ENCODE measurements at regions not wholly inside any gene's neighbourhood (a gene's known extent, or its start where the extent isn't known, plus 50 kb on each side); places are given as distances from the start of the nearest gene placed in this dataset.

DNA sequence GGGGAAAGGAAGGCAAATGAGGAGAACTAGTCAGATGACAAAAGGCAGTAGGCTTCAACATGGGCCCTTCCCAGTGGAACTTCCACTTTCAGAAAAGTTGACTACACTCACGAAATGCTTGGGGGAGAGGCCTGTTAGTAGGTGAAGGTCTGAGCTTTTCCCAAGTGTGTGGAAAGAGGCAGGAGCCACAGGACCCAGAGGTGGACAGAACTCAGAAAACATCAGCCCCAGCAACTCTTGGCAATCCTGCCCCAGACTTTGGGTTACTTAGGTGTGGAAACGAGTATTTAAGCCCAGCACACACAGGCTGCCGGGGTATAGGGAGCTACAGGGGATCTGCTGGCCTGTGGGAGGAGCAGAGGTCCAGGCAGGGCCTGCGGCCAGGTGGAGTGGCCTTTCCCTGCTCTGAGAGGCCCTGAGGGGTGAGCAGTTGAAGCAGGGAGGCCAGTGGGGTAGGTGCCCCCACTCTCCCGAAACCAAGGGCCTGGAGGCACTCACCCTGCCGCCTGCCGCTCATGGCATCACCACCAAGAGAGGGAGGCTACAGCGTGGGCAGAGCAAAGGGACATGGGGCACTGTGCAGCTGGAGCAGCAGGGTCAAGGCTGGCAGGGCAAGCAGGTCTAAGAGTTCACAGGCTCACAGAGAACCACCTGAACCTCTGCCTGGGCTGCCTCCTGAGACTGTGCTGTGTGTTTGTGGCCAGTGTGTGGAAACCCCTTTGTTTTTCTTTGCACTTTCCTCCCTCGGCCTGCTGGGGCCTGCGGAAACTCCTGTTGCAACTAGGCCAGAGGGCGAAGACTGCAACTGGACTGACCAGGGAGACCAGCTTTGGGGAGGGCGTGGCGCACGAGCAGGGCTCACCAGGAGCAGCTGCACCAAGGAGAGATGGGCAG is 130.7 kb upstream of the SERTAD2 start:
- no peak for TF ChIP-seq EP300 (IDR thresholded peaks at IDR 0.05; ENCODE audit: borderline replicate concordance in 1 of 2, low read depth in 1 of 2, low read length in 1 of 2)
- TF ChIP-seq, protein P1, sequence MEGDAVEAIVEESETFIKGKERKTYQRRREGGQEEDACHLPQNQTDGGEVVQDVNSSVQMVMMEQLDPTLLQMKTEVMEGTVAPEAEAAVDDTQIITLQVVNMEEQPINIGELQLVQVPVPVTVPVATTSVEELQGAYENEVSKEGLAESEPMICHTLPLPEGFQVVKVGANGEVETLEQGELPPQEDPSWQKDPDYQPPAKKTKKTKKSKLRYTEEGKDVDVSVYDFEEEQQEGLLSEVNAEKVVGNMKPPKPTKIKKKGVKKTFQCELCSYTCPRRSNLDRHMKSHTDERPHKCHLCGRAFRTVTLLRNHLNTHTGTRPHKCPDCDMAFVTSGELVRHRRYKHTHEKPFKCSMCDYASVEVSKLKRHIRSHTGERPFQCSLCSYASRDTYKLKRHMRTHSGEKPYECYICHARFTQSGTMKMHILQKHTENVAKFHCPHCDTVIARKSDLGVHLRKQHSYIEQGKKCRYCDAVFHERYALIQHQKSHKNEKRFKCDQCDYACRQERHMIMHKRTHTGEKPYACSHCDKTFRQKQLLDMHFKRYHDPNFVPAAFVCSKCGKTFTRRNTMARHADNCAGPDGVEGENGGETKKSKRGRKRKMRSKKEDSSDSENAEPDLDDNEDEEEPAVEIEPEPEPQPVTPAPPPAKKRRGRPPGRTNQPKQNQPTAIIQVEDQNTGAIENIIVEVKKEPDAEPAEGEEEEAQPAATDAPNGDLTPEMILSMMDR (IDR thresholded peaks at IDR 0.05): no peak
- TF ChIP-seq RAD21 (IDR thresholded peaks at IDR 0.05; ENCODE audit: low read length): no peak
- TF ChIP-seq SIN3A (IDR thresholded peaks at IDR 0.05; ENCODE audit: borderline replicate concordance, low read depth, low read length): no peak
- no peak for TF ChIP-seq MXI1 (IDR thresholded peaks at IDR 0.05; ENCODE audit: low read depth, low read length)
- TF ChIP-seq RCOR1 (IDR thresholded peaks at IDR 0.05; ENCODE audit: low read length): no peak
- no peak for TF ChIP-seq RFX5 (IDR thresholded peaks at IDR 0.05; ENCODE audit: low read length)
- TF ChIP-seq YY1 (IDR thresholded peaks at IDR 0.05; ENCODE audit: low read depth): no peak
- TF ChIP-seq, protein P2, sequence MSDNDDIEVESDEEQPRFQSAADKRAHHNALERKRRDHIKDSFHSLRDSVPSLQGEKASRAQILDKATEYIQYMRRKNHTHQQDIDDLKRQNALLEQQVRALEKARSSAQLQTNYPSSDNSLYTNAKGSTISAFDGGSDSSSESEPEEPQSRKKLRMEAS (IDR thresholded peaks at IDR 0.05; ENCODE audit: low read depth): no peak
- TF ChIP-seq POLR2AphosphoS5 (IDR thresholded peaks at IDR 0.05; ENCODE audit: low read depth, low read length): no peak
- no peak for TF ChIP-seq TCF12 (IDR thresholded peaks at IDR 0.05)
- TF ChIP-seq, protein P3, sequence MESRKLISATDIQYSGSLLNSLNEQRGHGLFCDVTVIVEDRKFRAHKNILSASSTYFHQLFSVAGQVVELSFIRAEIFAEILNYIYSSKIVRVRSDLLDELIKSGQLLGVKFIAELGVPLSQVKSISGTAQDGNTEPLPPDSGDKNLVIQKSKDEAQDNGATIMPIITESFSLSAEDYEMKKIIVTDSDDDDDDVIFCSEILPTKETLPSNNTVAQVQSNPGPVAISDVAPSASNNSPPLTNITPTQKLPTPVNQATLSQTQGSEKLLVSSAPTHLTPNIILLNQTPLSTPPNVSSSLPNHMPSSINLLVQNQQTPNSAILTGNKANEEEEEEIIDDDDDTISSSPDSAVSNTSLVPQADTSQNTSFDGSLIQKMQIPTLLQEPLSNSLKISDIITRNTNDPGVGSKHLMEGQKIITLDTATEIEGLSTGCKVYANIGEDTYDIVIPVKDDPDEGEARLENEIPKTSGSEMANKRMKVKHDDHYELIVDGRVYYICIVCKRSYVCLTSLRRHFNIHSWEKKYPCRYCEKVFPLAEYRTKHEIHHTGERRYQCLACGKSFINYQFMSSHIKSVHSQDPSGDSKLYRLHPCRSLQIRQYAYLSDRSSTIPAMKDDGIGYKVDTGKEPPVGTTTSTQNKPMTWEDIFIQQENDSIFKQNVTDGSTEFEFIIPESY (IDR thresholded peaks at IDR 0.05; ENCODE audit: borderline replicate concordance, low read depth): no peak
